Central memory CD8-positive, alpha-beta T cell (primary cell): ENCODE measurements at regions not wholly inside any gene's neighbourhood (a gene's known extent, or its start where the extent isn't known, plus 50 kb on each side); places are given as distances from the start of the nearest gene placed in this dataset.

Experiments
- ATAC-seq: fragments of 150-1000 bp; cut with Tn5 transposase; replicated peaks from 2 replicates; pipeline ENCODE4 v1.10.0; 2022; ENCODE audit warnings: mild to moderate bottlenecking, moderate FRiP score, moderate number of reproducible peaks; ENCODE audit not compliant: poor library complexity, severe bottlenecking; ENCODE audit errors: extremely low read depth
- DNase-seq, 2 donors: peaks; one replicate each; pipeline ENCODE4 v3.0.0; 2021; ENCODE audit warnings: low spot score in 2 of 2
- H3K27ac Mint-ChIP-seq: one replicate; pipeline ENCODE4 v1.8.0; 2022; ENCODE audit warnings: low read depth, mild to moderate bottlenecking, moderate library complexity, mixed read lengths
- H3K27me3 Mint-ChIP-seq: one replicate; pipeline ENCODE4 v1.8.0; 2022; ENCODE audit warnings: mixed read lengths
- H3K36me3 Mint-ChIP-seq: one replicate; pipeline ENCODE4 v1.8.0; 2022; ENCODE audit warnings: mild to moderate bottlenecking, moderate library complexity, mixed read lengths; ENCODE audit not compliant: insufficient read depth
- H3K4me1 Mint-ChIP-seq: one replicate; pipeline ENCODE4 v1.8.0; 2022; ENCODE audit warnings: mixed read lengths
- H3K4me3 Mint-ChIP-seq: one replicate; pipeline ENCODE4 v1.8.0; 2022; ENCODE audit warnings: mild to moderate bottlenecking, moderate library complexity, mixed read lengths
- H3K9me3 Mint-ChIP-seq: one replicate; pipeline ENCODE4 v1.8.0; 2022; ENCODE audit warnings: mixed read lengths

DNA sequence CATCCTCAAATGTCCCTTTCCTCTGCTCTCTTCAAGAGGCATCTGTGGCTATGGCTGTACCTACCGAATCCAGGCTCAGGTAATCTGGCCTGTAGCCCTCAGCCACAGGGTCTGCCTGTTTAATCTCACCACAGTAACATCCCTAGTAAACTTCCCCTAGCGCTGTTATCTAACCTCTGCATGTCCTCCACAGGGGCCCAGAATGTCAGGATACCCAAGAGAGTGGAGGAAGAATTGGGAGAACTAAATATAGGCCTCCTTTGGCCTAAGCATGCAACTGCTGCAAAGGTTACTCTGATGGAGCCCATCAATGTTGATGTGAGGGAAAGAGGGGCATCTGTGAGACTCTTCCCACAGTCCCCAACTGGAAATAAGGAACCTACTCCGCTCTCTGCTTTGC is 63.2 kb upstream of the IFNG-AS1 start:
- H3K27ac Mint-ChIP-seq: no peak overlapping the region
- no peaks in the 10 kb centered on the region for H3K36me3 Mint-ChIP-seq
- DNase-seq: no peak
- H3K9me3 Mint-ChIP-seq: no peaks in the 10 kb centered on the region
- no peaks in the 10 kb centered on the region for H3K4me1 Mint-ChIP-seq
- H3K27me3 Mint-ChIP-seq: no peaks in the 10 kb centered on the region
- no peak for ATAC-seq
- H3K4me3 Mint-ChIP-seq: no peak overlapping the region

DNA sequence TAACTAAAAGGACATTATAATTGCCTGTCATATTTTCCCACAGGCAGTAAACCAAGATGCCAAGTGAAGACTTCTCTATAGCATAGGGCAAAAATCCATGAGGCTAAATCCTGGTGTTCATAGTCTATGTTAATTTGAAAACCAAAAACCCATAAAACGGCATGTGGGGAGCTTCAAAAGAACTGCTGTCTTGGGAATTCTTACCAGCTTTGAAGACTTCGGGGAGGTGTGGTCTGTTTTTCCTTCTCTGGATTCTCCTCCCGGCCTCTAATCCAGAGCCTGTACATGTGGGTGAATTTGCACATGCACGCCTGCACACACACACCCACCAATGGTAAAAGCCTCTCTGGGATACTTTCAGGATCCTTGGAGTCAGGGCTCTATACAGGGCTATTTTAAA is 61.9 kb upstream of the IFNG-AS1 start:
- Mint-ChIP-seq H3K27me3 (no peaks in the 10 kb centered on the region), H3K36me3 (no peaks in the 10 kb centered on the region), H3K4me3 (no peak overlapping the region), H3K27ac (no peak overlapping the region), H3K9me3 (no peaks in the 10 kb centered on the region), H3K4me1 (no peaks in the 10 kb centered on the region)
- ATAC-seq (no peak), DNase-seq (no peak)

DNA sequence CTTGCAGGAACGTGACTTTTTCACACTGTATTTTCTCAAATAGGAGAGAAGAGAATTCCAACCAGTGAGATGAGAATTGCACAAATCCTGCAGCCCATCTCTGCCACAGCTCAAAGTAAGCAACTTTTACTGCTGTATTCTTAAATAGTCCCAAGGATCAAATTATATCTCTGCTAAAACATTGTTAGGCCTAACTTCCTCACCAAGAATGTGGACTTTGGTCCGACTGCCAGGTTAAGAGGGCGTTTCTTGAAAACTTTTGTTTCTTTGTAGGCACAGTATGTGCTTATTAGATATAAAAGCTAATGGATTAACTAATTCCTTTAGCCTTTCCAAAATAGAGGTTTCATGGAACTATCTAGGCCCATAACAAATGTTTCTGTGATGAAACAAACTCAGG is 61.4 kb upstream of the IFNG-AS1 start:
- no peaks in the 10 kb centered on the region for H3K36me3 Mint-ChIP-seq
- ATAC-seq: no peak
- H3K27ac Mint-ChIP-seq: no peak overlapping the region
- no peak overlapping the region for H3K4me3 Mint-ChIP-seq
- H3K9me3 Mint-ChIP-seq: no peaks in the 10 kb centered on the region
- H3K27me3 Mint-ChIP-seq: no peaks in the 10 kb centered on the region
- DNase-seq: no peak
- no peaks in the 10 kb centered on the region for H3K4me1 Mint-ChIP-seq

DNA sequence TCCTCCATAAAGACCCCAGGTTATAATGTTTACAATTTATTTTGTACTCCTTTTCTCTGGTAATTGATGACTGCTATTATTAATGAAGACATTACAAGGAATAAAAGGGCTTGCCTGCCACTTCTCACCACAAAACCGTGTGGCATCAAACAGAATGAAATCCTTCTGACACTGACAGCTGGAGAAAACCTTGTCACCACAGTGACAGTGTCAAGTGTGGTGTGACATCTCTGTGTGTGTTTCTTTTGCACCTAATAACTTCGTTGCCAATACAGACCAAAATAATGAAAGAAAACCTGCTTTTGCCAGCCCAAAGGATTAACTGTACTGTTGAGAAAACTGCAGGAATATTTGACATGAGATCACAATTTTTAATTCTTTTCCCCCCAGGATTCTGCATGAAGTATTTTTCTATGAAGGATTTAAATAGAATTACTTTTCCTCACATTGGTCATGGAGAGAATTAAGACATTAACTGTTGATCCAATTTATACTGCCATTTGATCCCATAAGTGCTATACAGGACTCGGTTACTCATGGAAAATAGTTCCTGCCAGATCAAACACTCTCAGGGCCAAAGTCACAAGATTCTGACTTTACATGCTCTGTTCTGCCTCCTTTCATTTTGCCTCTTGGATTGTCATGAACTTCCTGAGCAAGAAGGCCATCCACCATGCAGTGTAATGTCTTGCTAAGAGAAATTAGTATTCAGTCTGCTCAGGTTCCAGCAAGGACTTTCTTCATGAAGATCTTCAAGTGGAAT is 60.4 kb upstream of the IFNG-AS1 start:
- Mint-ChIP-seq H3K36me3 (no peaks in the 10 kb centered on the region), H3K9me3 (no peaks in the 10 kb centered on the region), H3K4me3 (no peak overlapping the region), H3K27me3 (no peaks in the 10 kb centered on the region), H3K27ac (no peak overlapping the region), H3K4me1 (no peaks in the 10 kb centered on the region)
- DNase-seq: no peak
- ATAC-seq: no peak

- Mint-ChIP-seq H3K27ac (no peak overlapping the region), H3K4me1 (no peaks in the 10 kb centered on the region), H3K36me3 (no peaks in the 10 kb centered on the region), H3K4me3 (no peak overlapping the region), H3K27me3 (no peaks in the 10 kb centered on the region), H3K9me3 (no peaks in the 10 kb centered on the region)
- DNase-seq (no peak), ATAC-seq (no peak)
These were observed 59.9 kb upstream of the IFNG-AS1 start for GRCh38 chr12:67929384-67929772.

GRCh38 chr12:67937822-67938221 is 51.4 kb upstream of the IFNG-AS1 start:
- peaks cover 4% of the 10 kb centered on the region for H3K36me3 Mint-ChIP-seq
- peak overlapping the region; percentile 33 for H3K27ac Mint-ChIP-seq
- no peak for DNase-seq
- no peaks in the 10 kb centered on the region for H3K4me1 Mint-ChIP-seq
- no peaks in the 10 kb centered on the region for H3K9me3 Mint-ChIP-seq
- no peak overlapping the region for H3K4me3 Mint-ChIP-seq
- H3K27me3 Mint-ChIP-seq: peaks cover 17% of the 10 kb centered on the region
- ATAC-seq: no peak
